Stimulated activated CD8-positive, alpha-beta memory T cell treated with anti-CD3 and anti-CD28 coated beads, Interleukin-4, amount 100 ng/mL, for 48 hours (primary cell): ENCODE measurements at regions not wholly inside any gene's neighbourhood (a gene's known extent, or its start where the extent isn't known, plus 50 kb on each side); places are given as distances from the start of the nearest gene placed in this dataset.
"Not testable (repeated sequence)": the region's sequence is repeated elsewhere in the genome, so short reads cannot be mapped to it uniquely, and the experiment has no call there.

Experiments
- DNase-seq: peaks from one replicate; pipeline ENCODE4 v3.0.0-alpha.2; 2020

GRCh38 chr20:40861427-40862008 is 167.1 kb upstream of the TOP1 start:
- no peak for DNase-seq

- no peak for DNase-seq
Observed at GRCh38 chr20:40863355-40863919, 165.2 kb upstream of the TOP1 start.

- DNase-seq: no peak
Observed at GRCh38 chr20:40864470-40864869, 164.2 kb upstream of the TOP1 start.

- no peak for DNase-seq
Observed at GRCh38 chr20:40865095-40865494, 163.5 kb upstream of the TOP1 start.

- DNase-seq: no peak
Observed at GRCh38 chr20:40866056-40866455, 162.6 kb upstream of the TOP1 start.

- DNase-seq: no peak
Observed at GRCh38 chr20:40868551-40869217, 159.9 kb upstream of the TOP1 start.

GRCh38 chr20:40869218-40870147 is 159.1 kb upstream of the TOP1 start:
- no peak for DNase-seq

- DNase-seq: no peak
Observed at GRCh38 chr20:40875116-40876085, 153.2 kb upstream of the TOP1 start.

GRCh38 chr20:40878099-40878498 is 150.5 kb upstream of the TOP1 start:
- not testable (repeated sequence) for DNase-seq

GRCh38 chr20:40880063-40880728 is 148.4 kb upstream of the TOP1 start:
- no peak for DNase-seq

GRCh38 chr20:40880729-40881109 is 147.9 kb upstream of the TOP1 start:
- DNase-seq: no peak

GRCh38 chr20:40882152-40882551 is 146.5 kb upstream of the TOP1 start:
- no peak for DNase-seq

- DNase-seq: no peak
Observed at GRCh38 chr20:40883097-40883496, 145.5 kb upstream of the TOP1 start.

GRCh38 chr20:40887105-40887504 is 141.5 kb upstream of the TOP1 start:
- DNase-seq: no peak

- DNase-seq: not testable (repeated sequence)
Observed at GRCh38 chr20:40889266-40889665, 139.4 kb upstream of the TOP1 start.

GRCh38 chr20:40890181-40890580 is 138.4 kb upstream of the TOP1 start:
- DNase-seq: no peak

GRCh38 chr20:40890635-40891034 is 138.0 kb upstream of the TOP1 start:
- no peak for DNase-seq

GRCh38 chr20:40891351-40891750 is 137.3 kb upstream of the TOP1 start:
- DNase-seq: no peak

GRCh38 chr20:40892642-40893041 is 136.0 kb upstream of the TOP1 start:
- no peak for DNase-seq

GRCh38 chr20:40893610-40894236 is 134.9 kb upstream of the TOP1 start:
- DNase-seq: no peak

- DNase-seq: no peak
Observed at GRCh38 chr20:40894237-40894630, 134.4 kb upstream of the TOP1 start.
